ENCODE measurements at regions not wholly inside any gene's neighbourhood (a gene's known extent, or its start where the extent isn't known, plus 50 kb on each side); places are given as distances from the start of the nearest gene placed in this dataset.

- TF ChIP-seq CTCF (IDR thresholded peaks at IDR 0.05; ENCODE audit: low read depth, low read length) (no peak), EZH2phosphoT487 (IDR thresholded peaks at IDR 0.05; ENCODE audit: low read depth) (no peak)
Observed at GRCh38 chr9:38153910-38154291, 84.9 kb upstream of the SHB start.

Measured in OCI-LY3 (cell line).